H9 (cell line): ENCODE measurements at regions not wholly inside any gene's neighbourhood (a gene's known extent, or its start where the extent isn't known, plus 50 kb on each side); places are given as distances from the start of the nearest gene placed in this dataset.

ENCODE experiments used
- DNase-seq: peaks from one replicate; pipeline ENCODE4 v3.0.0-alpha.2; 2017
- H2AFZ ChIP-seq: one replicate; pipeline ENCODE4 v1.6.1; 2013; ENCODE audit warnings: mild to moderate bottlenecking, low read length, control low read depth, moderate library complexity
- H2AK5ac ChIP-seq: 2 replicates; pipeline ENCODE4 v1.6.1; 2013; ENCODE audit warnings: low read length, control low read depth, mixed read lengths; ENCODE audit not compliant: insufficient read length
- H2BK120ac ChIP-seq: one replicate; pipeline ENCODE4 v1.6.1; 2013; ENCODE audit warnings: low read depth, mild to moderate bottlenecking, low read length, control low read depth, inconsistent platforms; ENCODE audit not compliant: poor library complexity, severe bottlenecking
- H2BK12ac ChIP-seq: 2 replicates; pipeline ENCODE4 v1.6.1; 2013; ENCODE audit warnings: low read length, control low read depth, mixed read lengths, low read depth; ENCODE audit not compliant: insufficient read length
- H2BK15ac ChIP-seq: 2 replicates; pipeline ENCODE4 v1.6.1; 2013; ENCODE audit warnings: low read depth, low read length, control low read depth
- H2BK20ac ChIP-seq: one replicate; pipeline ENCODE4 v1.6.1; 2013; ENCODE audit warnings: low read depth, mild to moderate bottlenecking, low read length, control low read depth, inconsistent platforms; ENCODE audit not compliant: poor library complexity, severe bottlenecking
- H2BK5ac ChIP-seq: 2 replicates; pipeline ENCODE4 v1.6.1; 2013; ENCODE audit warnings: low read length, control low read depth, mixed read lengths; ENCODE audit not compliant: insufficient read length
- H3K14ac ChIP-seq: 2 replicates; pipeline ENCODE4 v1.6.1; 2013; ENCODE audit warnings: low read length, control low read depth; ENCODE audit not compliant: insufficient read depth
- H3K18ac ChIP-seq: 2 replicates; pipeline ENCODE4 v1.6.1; 2013; ENCODE audit warnings: low read depth, mild to moderate bottlenecking, mixed read lengths, low read length, control low read depth; ENCODE audit not compliant: insufficient read length
- H3K23ac ChIP-seq: 2 replicates; pipeline ENCODE4 v1.6.1; 2013; ENCODE audit warnings: low read length, control low read depth, mixed read lengths, low read depth; ENCODE audit not compliant: insufficient read length
- H3K23me2 ChIP-seq: 2 replicates; pipeline ENCODE4 v1.6.1; 2013; ENCODE audit warnings: low read depth, mild to moderate bottlenecking, mixed read lengths, low read length, control low read depth; ENCODE audit not compliant: insufficient read length, poor library complexity, severe bottlenecking
- H3K27ac ChIP-seq: 2 replicates; pipeline ENCODE4 v1.5.1; 2013; ENCODE audit warnings: low read length, control low read depth, mixed read lengths, low read depth; ENCODE audit not compliant: insufficient read length
- H3K27me3 ChIP-seq: 2 replicates; pipeline ENCODE4 v1.6.1; 2013; ENCODE audit warnings: low read length, control low read depth, inconsistent platforms; ENCODE audit not compliant: insufficient read depth
- H3K4ac ChIP-seq: 2 replicates; pipeline ENCODE4 v1.6.1; 2013; ENCODE audit warnings: low read depth, mild to moderate bottlenecking, control low read depth, inconsistent platforms, low read length, moderate library complexity
- H3K4me1 ChIP-seq: 2 replicates; pipeline ENCODE4 v1.6.1; 2013; ENCODE audit warnings: low read length, control low read depth, inconsistent platforms; ENCODE audit not compliant: insufficient read depth
- H3K4me2 ChIP-seq: 2 replicates; pipeline ENCODE4 v1.6.1; 2013; ENCODE audit warnings: low read length, control low read depth, mixed read lengths; ENCODE audit not compliant: insufficient read length, insufficient read depth
- H3K56ac ChIP-seq: 2 replicates; pipeline ENCODE4 v1.6.1; 2013; ENCODE audit warnings: low read depth, mild to moderate bottlenecking, mixed read lengths, low read length, control low read depth; ENCODE audit not compliant: insufficient read length
- H3K79me1 ChIP-seq: 2 replicates; pipeline ENCODE4 v1.6.1; 2013; ENCODE audit warnings: low read depth, mild to moderate bottlenecking, moderate library complexity, low read length, control low read depth, inconsistent platforms; ENCODE audit not compliant: insufficient read depth, poor library complexity, severe bottlenecking
- H3K79me2 ChIP-seq: 2 replicates; pipeline ENCODE4 v1.6.1; 2013; ENCODE audit warnings: low read length, control low read depth, inconsistent platforms; ENCODE audit not compliant: insufficient read depth
- H3K9ac ChIP-seq: 2 replicates; pipeline ENCODE4 v1.6.1; 2013; ENCODE audit warnings: low read length, control low read depth, mixed read lengths; ENCODE audit not compliant: insufficient read length; ENCODE audit errors: extremely low read depth
- H3K9me3 ChIP-seq: one replicate; pipeline ENCODE4 v1.6.1; 2013; ENCODE audit warnings: low read depth, low read length, inconsistent platforms; ENCODE audit not compliant: control insufficient read depth
- H3T11ph ChIP-seq: one replicate; pipeline ENCODE4 v1.6.1; 2013; ENCODE audit warnings: mild to moderate bottlenecking, low read length, control low read depth, inconsistent platforms
- H4K20me1 ChIP-seq: one replicate; pipeline ENCODE4 v1.6.1; 2013; ENCODE audit not compliant: control insufficient read depth, insufficient read length, insufficient read depth
- H4K5ac ChIP-seq: 2 replicates; pipeline ENCODE4 v1.6.1; 2013; ENCODE audit warnings: low read depth, mild to moderate bottlenecking, mixed read lengths, low read length, control low read depth; ENCODE audit not compliant: insufficient read length
- H4K8ac ChIP-seq: replicated peaks from 2 replicates; pipeline ENCODE4 v1.6.1; 2013; ENCODE audit warnings: low read length, control low read depth, mixed read lengths, low read depth; ENCODE audit not compliant: insufficient read length
- H4K91ac ChIP-seq: 2 replicates; pipeline ENCODE4 v1.6.1; 2013; ENCODE audit warnings: low read depth, mild to moderate bottlenecking, moderate library complexity, mixed read lengths, low read length, control low read depth; ENCODE audit not compliant: insufficient read length
- H3K27ac Mint-ChIP-seq, 3 experiments: 2 replicates in 2 of 3; 3 replicates in 1 of 3; pipeline ENCODE4 v1.8.0; 2020 to 2021; ENCODE audit warnings: mixed read lengths in 3 of 3, mild to moderate bottlenecking in 1 of 3, moderate library complexity in 1 of 3
- H3K27me3 Mint-ChIP-seq: 2 replicates; pipeline ENCODE4 v1.8.0; 2021; ENCODE audit warnings: low read depth, mild to moderate bottlenecking, moderate library complexity, mixed read lengths
- H3K36me3 Mint-ChIP-seq, 3 experiments: 2 replicates in 2 of 3; 3 replicates in 1 of 3; pipeline ENCODE4 v1.8.0; 2020 to 2021; ENCODE audit warnings: low read depth in 3 of 3, mixed read lengths in 3 of 3; ENCODE audit not compliant: insufficient read depth in 1 of 3
- H3K4me1 Mint-ChIP-seq, 2 experiments: 2 replicates each; pipeline ENCODE4 v1.8.0; 2020; ENCODE audit warnings: mixed read lengths in 2 of 2
- H3K4me3 Mint-ChIP-seq, 2 experiments: 2 replicates in 1 of 2; 3 replicates in 1 of 2; pipeline ENCODE4 v1.8.0; 2020 to 2021; ENCODE audit warnings: mild to moderate bottlenecking in 2 of 2, mixed read lengths in 2 of 2, moderate library complexity in 1 of 2
- H3K9me3 Mint-ChIP-seq, 2 experiments: 2 replicates in 1 of 2; 3 replicates in 1 of 2; pipeline ENCODE4 v1.8.0; 2020; ENCODE audit warnings: mild to moderate bottlenecking in 2 of 2, mixed read lengths in 2 of 2, moderate library complexity in 1 of 2
- CTCF ChIP-seq: fragments of 200-600 bp; sonication (generic); conservative IDR thresholded peaks from 3 replicates; pipeline ENCODE4 v1.8.0; 2021; ENCODE audit warnings: antibody characterized with exemption, mild to moderate bottlenecking
- WGBS: extraction: QIAGEN DNeasy Blood & Tissue Kit; methylation state at CpG from one replicate; pipeline ENCODE4 v1.1.7; 2013; ENCODE audit warnings: missing lambda C conversion rate, low lambda C conversion rate, mixed read lengths; ENCODE audit not compliant: insufficient read length; ENCODE audit errors: extremely low coverage; 5-methylcytosine and 5-hydroxymethylcytosine counted together

- peak overlapping the region in 1 of 3 experiments; percentile 14; a peak in 2 of 7 replicates for H3K27ac Mint-ChIP-seq
- H3K56ac ChIP-seq = no peak overlapping the region
- no peaks in the 10 kb centered on the region for H3K27me3 ChIP-seq
- no CpG with 5 or more reads among the region's 4 CpGs for WGBS
- H3K79me2 ChIP-seq = no peaks in the 10 kb centered on the region
- no peak overlapping the region for H3K18ac ChIP-seq
- H3K4me2 ChIP-seq = no peak overlapping the region
- H3K36me3 Mint-ChIP-seq = peaks cover 0 to 5% (median 4%) of the 10 kb centered on the region in 3 experiments; a peak in 4 of 7 replicates
- H2AK5ac ChIP-seq = no peak overlapping the region
- no peaks in the 10 kb centered on the region for H4K20me1 ChIP-seq
- no peak overlapping the region for H3K4me3 Mint-ChIP-seq
- H3K79me1 ChIP-seq = no peaks in the 10 kb centered on the region
- H3T11ph ChIP-seq = no peak overlapping the region
- no peaks in the 10 kb centered on the region for H3K9me3 ChIP-seq
- no peak for DNase-seq
- no peak overlapping the region for H2BK120ac ChIP-seq
- no peak overlapping the region for H3K27ac ChIP-seq
- no peak overlapping the region for H3K4ac ChIP-seq
- no peak overlapping the region for H2BK5ac ChIP-seq
- TF ChIP-seq CTCF = no peak
- H4K8ac ChIP-seq = no peak overlapping the region
- H3K4me1 ChIP-seq = peaks cover 3% of the 10 kb centered on the region; the same call in 1 of the 2 replicates
- no peak overlapping the region for H2BK12ac ChIP-seq
- H4K5ac ChIP-seq = no peak overlapping the region
- no peak overlapping the region for H2BK15ac ChIP-seq
- H3K9me3 Mint-ChIP-seq = peaks cover 5 to 9% of the 10 kb centered on the region in 2 experiments; a peak in 2 of 5 replicates
- H3K23me2 ChIP-seq = no peaks in the 10 kb centered on the region
- H2AFZ ChIP-seq = no peak overlapping the region
- H3K9ac ChIP-seq = no peak overlapping the region
- H2BK20ac ChIP-seq = no peak overlapping the region
- no peak overlapping the region for H3K14ac ChIP-seq
- H4K91ac ChIP-seq = no peak overlapping the region
- no peaks in the 10 kb centered on the region; the same call in 1 of the 2 replicates for H3K27me3 Mint-ChIP-seq
- no peak overlapping the region for H3K23ac ChIP-seq
- peaks cover 30 to 34% of the 10 kb centered on the region in 2 experiments for H3K4me1 Mint-ChIP-seq
Observed at GRCh38 chr1:94754570-94754969, 65.6 kb upstream of the SLC44A3 start.
